ENCODE measurements at regions not wholly inside any gene's neighbourhood (a gene's known extent, or its start where the extent isn't known, plus 50 kb on each side); places are given as distances from the start of the nearest gene placed in this dataset.
"Not testable (repeated sequence)": the region's sequence is repeated elsewhere in the genome, so short reads cannot be mapped to it uniquely, and the experiment has no call there.

DNA sequence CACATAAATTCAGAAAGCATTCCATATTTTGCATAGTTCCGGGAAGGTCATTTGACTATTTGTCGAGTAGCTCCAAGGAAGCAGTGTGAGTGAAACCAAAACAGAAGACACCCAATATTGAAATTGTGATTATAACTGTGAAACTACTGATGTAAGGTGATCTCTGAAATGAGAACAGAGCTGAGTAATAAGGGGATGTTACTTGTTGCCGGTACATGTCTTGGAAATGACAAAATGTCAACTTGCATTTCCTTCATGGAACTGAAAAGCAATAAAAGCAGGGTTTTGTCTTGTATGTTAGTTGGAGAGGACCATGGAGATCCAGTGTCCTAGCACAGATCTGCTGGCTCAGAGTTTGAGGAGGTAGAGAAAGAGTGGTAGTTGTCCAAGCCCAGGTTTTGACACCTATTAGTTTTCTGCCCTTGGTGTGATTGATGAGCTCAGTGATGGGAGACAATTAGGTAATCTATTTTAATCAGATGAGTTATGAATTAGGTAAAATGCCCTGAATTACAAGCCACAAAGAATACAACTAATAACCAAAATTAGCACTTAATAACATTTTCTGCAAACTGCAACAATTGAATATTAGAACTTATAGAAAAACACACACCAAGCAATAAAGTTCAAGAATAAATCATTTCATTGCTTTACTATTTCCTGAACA lies 58.7 kb upstream of the ZNF519 start:
- not testable (repeated sequence) for H3K27ac Mint-ChIP-seq; DNase-seq (ENCODE audit: low spot score in 2 of 2); H3K4me3 Mint-ChIP-seq; H3K27me3 Mint-ChIP-seq; H3K36me3 Mint-ChIP-seq; H3K9me3 Mint-ChIP-seq; ATAC-seq (ENCODE audit: low read depth); H3K4me1 Mint-ChIP-seq

- no peaks in the 10 kb centered on the region for H3K27me3 Mint-ChIP-seq
- H3K9me3 Mint-ChIP-seq, result no peaks in the 10 kb centered on the region
- no peak overlapping the region for H3K4me3 Mint-ChIP-seq
- peaks cover 3% of the 10 kb centered on the region for H3K36me3 Mint-ChIP-seq
- ATAC-seq (ENCODE audit: low read depth) (no peak), DNase-seq (ENCODE audit: low spot score in 2 of 2) (no peak)
- H3K4me1 Mint-ChIP-seq, result peaks cover 2% of the 10 kb centered on the region
- H3K27ac Mint-ChIP-seq, result no peak overlapping the region
Measured at GRCh38 chr18:14189858-14190257, 57.6 kb upstream of the ZNF519 start.

DNA sequence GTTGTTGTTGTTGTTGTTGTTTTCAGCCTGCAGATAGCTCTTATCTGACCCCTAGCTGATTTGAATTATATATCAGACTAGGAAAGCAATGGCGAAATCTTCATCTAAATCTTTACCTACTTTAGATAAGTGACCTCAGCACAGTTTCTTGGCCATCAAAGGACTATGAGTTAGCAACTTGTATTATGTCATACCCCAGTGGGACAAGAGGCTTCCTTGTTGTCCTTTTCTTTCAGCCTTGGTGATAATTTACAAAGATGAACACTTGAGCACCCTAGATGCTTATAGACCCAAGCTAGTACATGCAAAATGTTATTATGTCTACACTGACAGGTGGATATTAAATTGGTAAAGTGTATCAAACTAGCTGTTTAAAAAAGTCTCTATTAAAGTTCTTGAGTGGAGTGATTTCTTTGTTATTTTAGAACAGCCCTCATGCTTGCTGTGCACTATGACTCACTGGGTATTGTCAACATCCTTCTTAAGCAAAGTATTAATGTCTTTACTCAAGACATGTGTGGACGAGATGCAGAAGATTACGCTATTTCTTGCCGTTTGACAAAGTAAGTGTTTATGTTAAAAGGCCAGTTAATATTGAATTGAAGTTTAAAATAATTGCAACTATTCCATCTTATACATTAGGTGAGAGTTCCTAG lies 56.6 kb upstream of the ZNF519 start:
- not testable (repeated sequence) for H3K27me3 Mint-ChIP-seq

More for the DNA sequence above, 56.6 kb upstream of the ZNF519 start:
- not testable (repeated sequence) for DNase-seq (ENCODE audit: low spot score in 2 of 2); H3K36me3 Mint-ChIP-seq; ATAC-seq (ENCODE audit: low read depth); H3K4me3 Mint-ChIP-seq; H3K9me3 Mint-ChIP-seq; H3K4me1 Mint-ChIP-seq; H3K27ac Mint-ChIP-seq

Measured in memory B cell (primary cell).